ENCODE measurements at regions not wholly inside any gene's neighbourhood (a gene's known extent, or its start where the extent isn't known, plus 50 kb on each side); places are given as distances from the start of the nearest gene placed in this dataset.

DNA sequence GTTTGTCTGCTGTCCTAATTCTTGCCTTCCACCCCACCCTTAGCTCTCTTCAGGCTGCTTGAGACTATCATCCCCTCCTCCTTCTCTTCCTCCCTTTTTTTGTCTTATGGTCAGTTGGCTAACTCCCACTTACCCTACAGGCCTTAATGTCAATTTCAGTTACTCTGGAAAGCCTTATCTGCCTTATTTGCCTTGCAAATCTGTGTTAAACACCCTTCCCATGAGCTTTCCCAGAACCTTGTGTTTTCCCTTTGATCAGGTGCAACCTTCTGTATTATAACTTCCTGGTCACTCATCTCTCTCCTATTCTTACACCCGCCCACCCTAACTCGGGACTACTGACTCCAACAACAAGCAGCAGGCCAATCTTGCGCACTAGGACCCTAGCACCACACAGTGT lies 74.8 kb downstream of the COX18 start:
- Histone ChIP-seq H4K20me1 (ENCODE audit: control insufficient read depth, insufficient read depth, low read length, poor library complexity, severe bottlenecking) (no peaks in the 10 kb centered on the region), H3K27ac (ENCODE audit: low read length in 2 of 2) (no peak overlapping the region), H3K79me2 (ENCODE audit: control insufficient read depth, insufficient read depth, low read length) (no peaks in the 10 kb centered on the region), H3K9me3 (ENCODE audit: control extremely low read depth in 1 of 3, control insufficient read depth in 2 of 3, insufficient read depth in 1 of 3, low read length in 2 of 3) (no peaks in the 10 kb centered on the region), H3K4me3 (ENCODE audit: control extremely low read depth in 1 of 5, extremely low read depth in 1 of 5, insufficient read depth in 1 of 5, low read depth in 2 of 5, low read length in 4 of 5) (no peak overlapping the region), H2AFZ (ENCODE audit: insufficient read depth, low read depth, low read length, poor library complexity, severe bottlenecking) (no peak overlapping the region), H3K4me2 (replicated peaks; ENCODE audit: low read depth, low read length, poor library complexity, severe bottlenecking) (no peak overlapping the region), H3K4me1 (ENCODE audit: control insufficient read depth in 2 of 2, insufficient read depth in 2 of 2, low read length in 2 of 2) (no peaks in the 10 kb centered on the region), H3K27me3 (replicated peaks in 1 of 4; ENCODE audit: control extremely low read depth in 1 of 4, control insufficient read depth in 3 of 4, insufficient read depth in 4 of 4, low read length in 3 of 4) (no peaks in the 10 kb centered on the region), H3K9ac (ENCODE audit: low read length) (no peak overlapping the region), H3K36me3 (replicated peaks in 1 of 2; ENCODE audit: control extremely low read depth in 1 of 2, control insufficient read depth in 1 of 2, extremely low read depth in 1 of 2, insufficient read depth in 2 of 2, low read length in 1 of 2) (no peaks in the 10 kb centered on the region)
- TF ChIP-seq EZH2 (IDR thresholded peaks at IDR 0.05; ENCODE audit: borderline replicate concordance, insufficient read depth, low read depth, low read length, poor library complexity, severe bottlenecking) = no peak
- TF ChIP-seq, protein P1, sequence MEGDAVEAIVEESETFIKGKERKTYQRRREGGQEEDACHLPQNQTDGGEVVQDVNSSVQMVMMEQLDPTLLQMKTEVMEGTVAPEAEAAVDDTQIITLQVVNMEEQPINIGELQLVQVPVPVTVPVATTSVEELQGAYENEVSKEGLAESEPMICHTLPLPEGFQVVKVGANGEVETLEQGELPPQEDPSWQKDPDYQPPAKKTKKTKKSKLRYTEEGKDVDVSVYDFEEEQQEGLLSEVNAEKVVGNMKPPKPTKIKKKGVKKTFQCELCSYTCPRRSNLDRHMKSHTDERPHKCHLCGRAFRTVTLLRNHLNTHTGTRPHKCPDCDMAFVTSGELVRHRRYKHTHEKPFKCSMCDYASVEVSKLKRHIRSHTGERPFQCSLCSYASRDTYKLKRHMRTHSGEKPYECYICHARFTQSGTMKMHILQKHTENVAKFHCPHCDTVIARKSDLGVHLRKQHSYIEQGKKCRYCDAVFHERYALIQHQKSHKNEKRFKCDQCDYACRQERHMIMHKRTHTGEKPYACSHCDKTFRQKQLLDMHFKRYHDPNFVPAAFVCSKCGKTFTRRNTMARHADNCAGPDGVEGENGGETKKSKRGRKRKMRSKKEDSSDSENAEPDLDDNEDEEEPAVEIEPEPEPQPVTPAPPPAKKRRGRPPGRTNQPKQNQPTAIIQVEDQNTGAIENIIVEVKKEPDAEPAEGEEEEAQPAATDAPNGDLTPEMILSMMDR (IDR thresholded peaks at IDR 0.05) = no peak
- Mint-ChIP-seq H3K9me3 (ENCODE audit: insufficient read depth) (no peaks in the 10 kb centered on the region), H3K4me1 (no peaks in the 10 kb centered on the region), H3K27me3 (peaks cover 16% of the 10 kb centered on the region), H3K27ac (no peak overlapping the region), H3K4me3 (no peak overlapping the region)
- no peak for ATAC-seq (ENCODE audit: low read depth)
- WGBS (ENCODE audit: insufficient coverage) = 80% methylated on average over 1 of the region's 3 CpGs
- POLR2A ChIA-PET = no interaction called here
- intact Hi-C loops (cut with micrococcal nuclease) = no loop called here
- CTCF ChIA-PET = no interaction called here
- DNase-seq = no peak

DNA sequence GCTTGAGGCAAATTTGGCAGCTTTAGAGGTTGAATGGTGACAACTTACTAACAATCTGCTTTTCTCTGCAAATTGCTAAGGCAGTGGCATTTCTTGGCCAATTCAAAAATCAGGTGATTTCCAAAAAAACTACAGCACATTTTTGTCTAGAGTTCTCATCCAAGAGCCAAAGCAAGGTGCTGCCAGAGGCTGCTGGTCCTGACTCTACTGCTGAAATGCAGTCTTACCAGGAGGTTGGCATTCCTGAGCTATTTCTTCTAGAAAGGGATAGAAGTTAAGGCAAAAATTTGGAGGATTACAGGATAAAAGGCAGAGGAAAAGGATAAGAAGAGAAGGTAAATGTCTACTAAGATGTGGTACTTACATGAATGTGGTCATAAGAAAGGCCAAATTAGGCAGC lies 75.6 kb downstream of the COX18 start:
- Histone ChIP-seq H2AFZ (ENCODE audit: insufficient read depth, low read depth, low read length, poor library complexity, severe bottlenecking) (no peak overlapping the region), H3K79me2 (ENCODE audit: control insufficient read depth, insufficient read depth, low read length) (no peaks in the 10 kb centered on the region), H3K4me1 (ENCODE audit: control insufficient read depth in 2 of 2, insufficient read depth in 2 of 2, low read length in 2 of 2) (no peaks in the 10 kb centered on the region), H3K9me3 (ENCODE audit: control extremely low read depth in 1 of 3, control insufficient read depth in 2 of 3, insufficient read depth in 1 of 3, low read length in 2 of 3) (no peaks in the 10 kb centered on the region), H3K4me2 (replicated peaks; ENCODE audit: low read depth, low read length, poor library complexity, severe bottlenecking) (no peak overlapping the region), H3K27me3 (replicated peaks in 1 of 4; ENCODE audit: control extremely low read depth in 1 of 4, control insufficient read depth in 3 of 4, insufficient read depth in 4 of 4, low read length in 3 of 4) (no peaks in the 10 kb centered on the region), H3K4me3 (ENCODE audit: control extremely low read depth in 1 of 5, extremely low read depth in 1 of 5, insufficient read depth in 1 of 5, low read depth in 2 of 5, low read length in 4 of 5) (no peak overlapping the region), H3K9ac (ENCODE audit: low read length) (no peak overlapping the region), H4K20me1 (ENCODE audit: control insufficient read depth, insufficient read depth, low read length, poor library complexity, severe bottlenecking) (no peaks in the 10 kb centered on the region), H3K27ac (ENCODE audit: low read length in 2 of 2) (no peak overlapping the region), H3K36me3 (replicated peaks in 1 of 2; ENCODE audit: control extremely low read depth in 1 of 2, control insufficient read depth in 1 of 2, extremely low read depth in 1 of 2, insufficient read depth in 2 of 2, low read length in 1 of 2) (no peaks in the 10 kb centered on the region)
- DNase-seq (no peak), ATAC-seq (ENCODE audit: low read depth) (no peak)
- H3K9me3 Mint-ChIP-seq (ENCODE audit: insufficient read depth) = no peaks in the 10 kb centered on the region
- ChIA-PET POLR2A (no interaction called here), CTCF (no interaction called here)
- H3K4me1 Mint-ChIP-seq = no peaks in the 10 kb centered on the region
- intact Hi-C loops (cut with micrococcal nuclease) = no loop called here
- no peak overlapping the region for H3K27ac Mint-ChIP-seq
- TF ChIP-seq, protein P1 (IDR thresholded peaks at IDR 0.05) = no peak
- H3K27me3 Mint-ChIP-seq = peaks cover 12% of the 10 kb centered on the region
- no peak overlapping the region for H3K4me3 Mint-ChIP-seq
